ENCODE measurements at regions not wholly inside any gene's neighbourhood (a gene's known extent, or its start where the extent isn't known, plus 50 kb on each side); places are given as distances from the start of the nearest gene placed in this dataset.

DNA sequence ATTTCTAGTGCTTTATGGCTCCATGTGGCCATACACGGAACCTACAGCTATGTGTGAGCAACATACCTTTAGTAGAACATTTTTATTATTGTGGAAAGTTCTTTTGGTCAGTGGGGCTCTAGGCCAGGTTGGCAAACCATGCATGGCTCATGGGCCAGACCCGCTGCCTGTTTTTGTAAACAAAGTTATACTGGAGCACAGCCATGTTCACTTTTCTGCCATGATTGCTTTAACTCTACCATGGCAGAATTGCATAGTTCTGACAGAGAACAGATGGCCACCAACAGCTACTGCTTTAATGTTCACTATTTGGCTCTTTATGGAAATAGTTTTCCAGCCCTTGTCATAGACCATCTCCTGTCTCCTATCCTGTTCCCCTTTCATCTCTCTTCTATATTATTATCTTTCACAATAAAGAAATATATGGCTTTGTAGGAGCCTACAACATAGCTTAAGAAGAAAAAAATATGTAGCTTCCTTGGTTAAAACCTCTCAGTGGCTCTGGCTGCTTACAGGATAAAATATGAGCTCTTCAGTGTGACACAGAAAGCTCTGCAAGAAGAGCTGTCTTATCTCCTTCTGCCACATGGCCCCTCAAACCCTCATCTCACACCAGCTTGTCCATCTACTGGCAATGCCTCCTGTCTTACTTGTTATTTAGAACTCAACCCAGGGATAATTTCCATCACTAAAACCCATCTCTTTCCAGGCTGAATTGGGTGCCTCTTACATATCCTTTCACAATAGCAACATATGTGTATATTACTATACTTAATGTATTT is 54.6 kb upstream of the RWDD3 start:
- H3K9me3 ChIP-seq = no peaks in the 10 kb centered on the region
- intact Hi-C loops (cut with DNase I) = no loop called here
- H3K4me1 ChIP-seq = peaks cover 0 to 10% of the 10 kb centered on the region in 2 donors
- H3K4me3 ChIP-seq (replicated peaks in 1 of 3) = no peak overlapping the region
- WGBS, 2 donors = 56 to 63% methylated on average over 2 of the region's 2 CpGs
- TF ChIP-seq, protein P1, sequence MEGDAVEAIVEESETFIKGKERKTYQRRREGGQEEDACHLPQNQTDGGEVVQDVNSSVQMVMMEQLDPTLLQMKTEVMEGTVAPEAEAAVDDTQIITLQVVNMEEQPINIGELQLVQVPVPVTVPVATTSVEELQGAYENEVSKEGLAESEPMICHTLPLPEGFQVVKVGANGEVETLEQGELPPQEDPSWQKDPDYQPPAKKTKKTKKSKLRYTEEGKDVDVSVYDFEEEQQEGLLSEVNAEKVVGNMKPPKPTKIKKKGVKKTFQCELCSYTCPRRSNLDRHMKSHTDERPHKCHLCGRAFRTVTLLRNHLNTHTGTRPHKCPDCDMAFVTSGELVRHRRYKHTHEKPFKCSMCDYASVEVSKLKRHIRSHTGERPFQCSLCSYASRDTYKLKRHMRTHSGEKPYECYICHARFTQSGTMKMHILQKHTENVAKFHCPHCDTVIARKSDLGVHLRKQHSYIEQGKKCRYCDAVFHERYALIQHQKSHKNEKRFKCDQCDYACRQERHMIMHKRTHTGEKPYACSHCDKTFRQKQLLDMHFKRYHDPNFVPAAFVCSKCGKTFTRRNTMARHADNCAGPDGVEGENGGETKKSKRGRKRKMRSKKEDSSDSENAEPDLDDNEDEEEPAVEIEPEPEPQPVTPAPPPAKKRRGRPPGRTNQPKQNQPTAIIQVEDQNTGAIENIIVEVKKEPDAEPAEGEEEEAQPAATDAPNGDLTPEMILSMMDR (IDR thresholded peaks at IDR 0.05) = no peak
- TF ChIP-seq POLR2A (IDR thresholded peaks at IDR 0.05) = no peak
- H3K36me3 ChIP-seq = no peaks in the 10 kb centered on the region
- no peak for DNase-seq
- H3K27me3 ChIP-seq = no peaks in the 10 kb centered on the region
- H3K27ac ChIP-seq = no peak overlapping the region

DNA sequence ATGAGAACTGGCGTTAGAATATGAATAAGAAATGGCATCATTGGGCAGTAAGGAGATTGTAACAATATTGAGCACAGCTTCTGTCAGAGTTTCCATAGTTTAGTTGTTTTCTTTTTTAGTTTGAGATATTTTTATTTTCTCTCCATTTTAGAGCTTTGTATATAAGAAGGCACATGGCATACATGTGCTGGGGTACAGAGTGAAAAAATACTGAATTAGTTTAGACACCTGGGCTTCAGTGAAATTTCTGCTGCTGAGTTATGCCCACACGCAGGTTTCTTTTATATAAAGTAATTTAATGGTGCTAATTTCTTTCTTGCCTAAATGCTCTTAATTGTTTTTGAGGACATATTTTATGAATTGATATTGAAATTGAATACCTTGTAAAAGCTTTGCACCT is 53.6 kb upstream of the RWDD3 start:
- intact Hi-C loops (cut with DNase I) = no loop called here
- H3K4me1 ChIP-seq = peaks cover 0 to 10% of the 10 kb centered on the region in 2 donors
- H3K36me3 ChIP-seq = no peaks in the 10 kb centered on the region
- H3K27me3 ChIP-seq = no peaks in the 10 kb centered on the region
- H3K9me3 ChIP-seq = no peaks in the 10 kb centered on the region
- no peak for TF ChIP-seq POLR2A (IDR thresholded peaks at IDR 0.05)
- no peak overlapping the region for H3K27ac ChIP-seq
- 93 to 97% methylated on average over 2 of the region's 2 CpGs for WGBS, 2 donors
- no peak for DNase-seq
- H3K4me3 ChIP-seq (replicated peaks in 1 of 3) = no peak overlapping the region

DNA sequence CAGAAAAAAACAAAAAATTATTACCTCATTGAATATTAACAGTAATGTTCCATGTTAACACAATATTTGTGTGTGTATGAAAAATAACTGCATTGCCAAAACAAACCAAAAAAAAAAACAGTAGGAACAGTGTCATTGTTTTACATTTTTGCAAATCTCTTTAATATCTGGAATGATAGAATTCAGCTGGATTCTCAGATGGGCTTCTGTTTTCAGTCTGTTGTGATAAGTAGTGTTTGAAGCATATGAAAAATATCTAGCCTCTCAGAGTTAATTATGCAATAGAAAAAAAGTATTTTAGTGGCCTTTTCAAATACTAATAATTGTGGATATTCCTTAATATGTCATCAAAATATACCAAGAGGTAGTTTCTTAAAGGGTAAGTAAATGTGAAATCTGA is 52.9 kb upstream of the RWDD3 start:
- no peaks in the 10 kb centered on the region for H3K9me3 ChIP-seq
- no peak overlapping the region for H3K27ac ChIP-seq
- H3K36me3 ChIP-seq = no peaks in the 10 kb centered on the region
- no peak overlapping the region for H3K4me3 ChIP-seq (replicated peaks in 1 of 3)
- H3K27me3 ChIP-seq = no peaks in the 10 kb centered on the region
- DNase-seq = no peak
- TF ChIP-seq, protein P1 (IDR thresholded peaks at IDR 0.05) = no peak
- no peak for TF ChIP-seq POLR2A (IDR thresholded peaks at IDR 0.05)
- peaks cover 0 to 10% of the 10 kb centered on the region in 2 donors for H3K4me1 ChIP-seq
- intact Hi-C loops (cut with DNase I) = no loop called here

DNA sequence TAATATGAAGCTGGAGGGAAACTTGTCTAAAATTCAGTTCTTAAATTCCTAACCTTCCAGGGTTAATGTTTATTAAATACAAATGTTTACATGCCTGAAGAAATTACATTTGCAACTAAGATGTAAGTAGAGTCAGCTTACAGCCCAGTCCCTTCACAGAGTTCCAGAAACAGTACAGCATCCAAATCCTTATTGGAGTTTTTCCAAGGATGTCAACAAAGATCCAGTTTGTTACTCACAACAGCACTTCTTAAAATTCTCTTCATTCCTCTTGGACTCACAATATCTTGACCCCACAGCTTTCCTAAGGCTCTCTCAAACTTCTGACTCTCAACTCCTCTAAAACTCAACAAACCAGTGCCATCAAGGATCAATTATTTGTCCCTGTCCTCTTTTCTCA is 50.1 kb upstream of the RWDD3 start:
- Histone ChIP-seq H3K9me3 (no peaks in the 10 kb centered on the region), H3K36me3 (no peaks in the 10 kb centered on the region), H3K4me3 (replicated peaks in 1 of 3) (no peak overlapping the region), H3K4me1 (peaks cover 0 to 9% of the 10 kb centered on the region in 2 donors), H3K27me3 (no peaks in the 10 kb centered on the region), H3K27ac (no peak overlapping the region)
- no peak for TF ChIP-seq POLR2A (IDR thresholded peaks at IDR 0.05)
- TF ChIP-seq, protein P1 (IDR thresholded peaks at IDR 0.05) = no peak
- intact Hi-C loops (cut with DNase I) = no loop called here
- DNase-seq = no peak
